Sigmoid colon (tissue), 4 donors: ENCODE measurements at regions not wholly inside any gene's neighbourhood (a gene's known extent, or its start where the extent isn't known, plus 50 kb on each side); places are given as distances from the start of the nearest gene placed in this dataset.

ENCODE experiments used
- EP300 ChIP-seq, 4 donors: sonication (generic); formaldehyde crosslinking; IDR thresholded peaks; one replicate each; pipeline ENCODE4 v1.6.1; 2017; ENCODE audit warnings: antibody characterized with exemption in 4 of 4
- POLR2A ChIP-seq, 2 donors: fragments of 450-650 bp; IDR thresholded peaks; one replicate each; pipeline ENCODE4 v1.6.1; 2016; ENCODE audit warnings: antibody characterized with exemption in 2 of 2, mild to moderate bottlenecking in 2 of 2, moderate library complexity in 2 of 2
- POLR2AphosphoS5 ChIP-seq, 4 donors: sonication (generic); formaldehyde crosslinking; IDR thresholded peaks; one replicate each; pipeline ENCODE4 v1.6.1; 2017; ENCODE audit warnings: antibody characterized with exemption in 4 of 4
- TF ChIP-seq, protein P1 (sequence below), 4 experiments: fragments of 450-650 bp in 3 of 4; fragments of 200-600 bp in 1 of 4; IDR thresholded peaks; one replicate each; pipeline ENCODE4 v1.5.1; 2016 to 2019; ENCODE audit warnings: antibody characterized with exemption in 4 of 4, mild to moderate bottlenecking in 3 of 4, moderate library complexity in 2 of 4

GRCh38 chr1:63199706-63200335 lies 122.5 kb upstream of the FOXD3 start:
- TF ChIP-seq, protein P1, sequence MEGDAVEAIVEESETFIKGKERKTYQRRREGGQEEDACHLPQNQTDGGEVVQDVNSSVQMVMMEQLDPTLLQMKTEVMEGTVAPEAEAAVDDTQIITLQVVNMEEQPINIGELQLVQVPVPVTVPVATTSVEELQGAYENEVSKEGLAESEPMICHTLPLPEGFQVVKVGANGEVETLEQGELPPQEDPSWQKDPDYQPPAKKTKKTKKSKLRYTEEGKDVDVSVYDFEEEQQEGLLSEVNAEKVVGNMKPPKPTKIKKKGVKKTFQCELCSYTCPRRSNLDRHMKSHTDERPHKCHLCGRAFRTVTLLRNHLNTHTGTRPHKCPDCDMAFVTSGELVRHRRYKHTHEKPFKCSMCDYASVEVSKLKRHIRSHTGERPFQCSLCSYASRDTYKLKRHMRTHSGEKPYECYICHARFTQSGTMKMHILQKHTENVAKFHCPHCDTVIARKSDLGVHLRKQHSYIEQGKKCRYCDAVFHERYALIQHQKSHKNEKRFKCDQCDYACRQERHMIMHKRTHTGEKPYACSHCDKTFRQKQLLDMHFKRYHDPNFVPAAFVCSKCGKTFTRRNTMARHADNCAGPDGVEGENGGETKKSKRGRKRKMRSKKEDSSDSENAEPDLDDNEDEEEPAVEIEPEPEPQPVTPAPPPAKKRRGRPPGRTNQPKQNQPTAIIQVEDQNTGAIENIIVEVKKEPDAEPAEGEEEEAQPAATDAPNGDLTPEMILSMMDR (IDR thresholded peaks at IDR 0.05), result no peak
- no peak for TF ChIP-seq EP300 (IDR thresholded peaks at IDR 0.05)
- no peak for TF ChIP-seq POLR2AphosphoS5 (IDR thresholded peaks at IDR 0.05)
- no peak for TF ChIP-seq POLR2A (IDR thresholded peaks at IDR 0.05)
